Uterus (tissue), 3 donors: ENCODE measurements at regions not wholly inside any gene's neighbourhood (a gene's known extent, or its start where the extent isn't known, plus 50 kb on each side); places are given as distances from the start of the nearest gene placed in this dataset.

Experiments used
- DNase-seq, 2 donors: peaks; one replicate each; pipeline ENCODE4 v3.0.0-alpha.2; 2019 to 2020
- H3K27ac ChIP-seq, 2 donors: fragments of 200-600 bp; sonication (generic); 1 replicate in 1 of 2; 2 replicates in 1 of 2; pipeline ENCODE4 v1.5.1; 2016 to 2018
- H3K27me3 ChIP-seq, 2 donors: fragments of 200-600 bp; sonication (generic); one replicate each; pipeline ENCODE4 v1.5.1; 2018 to 2019; ENCODE audit warnings: control low read depth in 1 of 2
- H3K36me3 ChIP-seq, 2 donors: fragments of 200-600 bp; sonication (generic); one replicate each; pipeline ENCODE4 v1.5.1; 2019; ENCODE audit warnings: control low read depth in 1 of 2
- H3K4me1 ChIP-seq, 2 donors: fragments of 200-600 bp; sonication (generic); one replicate each; pipeline ENCODE4 v1.5.1; 2018 to 2019; ENCODE audit warnings: control low read depth in 1 of 2
- H3K4me3 ChIP-seq, 2 donors: fragments of 200-600 bp; sonication (generic); 1 replicate in 1 of 2; 2 replicates in 1 of 2; pipeline ENCODE4 v1.5.1; 2018 to 2019; ENCODE audit warnings: mild to moderate bottlenecking in 1 of 2
- H3K9me3 ChIP-seq, 2 donors: fragments of 200-600 bp; sonication (generic); one replicate each; pipeline ENCODE4 v1.5.1; 2019; ENCODE audit warnings: control low read depth in 1 of 2
- POLR2A ChIP-seq, 2 donors: fragments of 450-650 bp; IDR thresholded peaks; one replicate each; pipeline ENCODE4 v1.6.1; 2016; ENCODE audit warnings: antibody characterized with exemption in 2 of 2, mild to moderate bottlenecking in 1 of 2, moderate library complexity in 1 of 2
- intact Hi-C: fragments of 100-400 bp; cut with DNase I; formaldehyde crosslinking; loops from one replicate; pipeline ENCODE4 v1.15.1; 2023; ENCODE audit warnings: low total_unique reads
- TF ChIP-seq, protein P1 (sequence below), 4 experiments: fragments of 200-600 bp in 2 of 4; fragments of 450-650 bp in 2 of 4; sonication (generic) in 2 of 4; IDR thresholded peaks; one replicate each; pipeline ENCODE4 v1.5.1; 2016 to 2019; ENCODE audit warnings: antibody characterized with exemption in 4 of 4, mild to moderate bottlenecking in 2 of 4, moderate library complexity in 1 of 4
- donor health status: DM: yes; HTN: yes; CAD: no.

GRCh38 chr5:72760259-72760658, 56.2 kb upstream of the TNPO1 start:
- no peaks in the 10 kb centered on the region for H3K36me3 ChIP-seq
- H3K27me3 ChIP-seq: no peaks in the 10 kb centered on the region
- H3K4me3 ChIP-seq: no peak overlapping the region
- no peak for TF ChIP-seq POLR2A (IDR thresholded peaks at IDR 0.05)
- TF ChIP-seq, protein P1, sequence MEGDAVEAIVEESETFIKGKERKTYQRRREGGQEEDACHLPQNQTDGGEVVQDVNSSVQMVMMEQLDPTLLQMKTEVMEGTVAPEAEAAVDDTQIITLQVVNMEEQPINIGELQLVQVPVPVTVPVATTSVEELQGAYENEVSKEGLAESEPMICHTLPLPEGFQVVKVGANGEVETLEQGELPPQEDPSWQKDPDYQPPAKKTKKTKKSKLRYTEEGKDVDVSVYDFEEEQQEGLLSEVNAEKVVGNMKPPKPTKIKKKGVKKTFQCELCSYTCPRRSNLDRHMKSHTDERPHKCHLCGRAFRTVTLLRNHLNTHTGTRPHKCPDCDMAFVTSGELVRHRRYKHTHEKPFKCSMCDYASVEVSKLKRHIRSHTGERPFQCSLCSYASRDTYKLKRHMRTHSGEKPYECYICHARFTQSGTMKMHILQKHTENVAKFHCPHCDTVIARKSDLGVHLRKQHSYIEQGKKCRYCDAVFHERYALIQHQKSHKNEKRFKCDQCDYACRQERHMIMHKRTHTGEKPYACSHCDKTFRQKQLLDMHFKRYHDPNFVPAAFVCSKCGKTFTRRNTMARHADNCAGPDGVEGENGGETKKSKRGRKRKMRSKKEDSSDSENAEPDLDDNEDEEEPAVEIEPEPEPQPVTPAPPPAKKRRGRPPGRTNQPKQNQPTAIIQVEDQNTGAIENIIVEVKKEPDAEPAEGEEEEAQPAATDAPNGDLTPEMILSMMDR (IDR thresholded peaks at IDR 0.05): no peak
- no peak for DNase-seq
- no peak overlapping the region for H3K27ac ChIP-seq
- H3K9me3 ChIP-seq: no peaks in the 10 kb centered on the region
- intact Hi-C loops: no loop called here
- H3K4me1 ChIP-seq: no peaks in the 10 kb centered on the region

- intact Hi-C loops: no loop called here
- Histone ChIP-seq H3K27me3 (no peaks in the 10 kb centered on the region), H3K36me3 (no peaks in the 10 kb centered on the region), H3K27ac (no peak overlapping the region), H3K4me3 (no peak overlapping the region), H3K4me1 (no peaks in the 10 kb centered on the region), H3K9me3 (no peaks in the 10 kb centered on the region)
- no peak for TF ChIP-seq POLR2A (IDR thresholded peaks at IDR 0.05)
- TF ChIP-seq, protein P1 (IDR thresholded peaks at IDR 0.05): no peak
- no peak for DNase-seq
These were observed 63.6 kb upstream of the TNPO1 start for GRCh38 chr5:72752909-72753308.

- Histone ChIP-seq H3K36me3 (no peaks in the 10 kb centered on the region), H3K27me3 (no peaks in the 10 kb centered on the region), H3K4me1 (no peaks in the 10 kb centered on the region), H3K4me3 (no peak overlapping the region), H3K9me3 (no peaks in the 10 kb centered on the region), H3K27ac (no peak overlapping the region)
- no peak for DNase-seq
- intact Hi-C loops: no loop called here
- no peak for TF ChIP-seq POLR2A (IDR thresholded peaks at IDR 0.05)
- TF ChIP-seq, protein P1 (IDR thresholded peaks at IDR 0.05): no peak
These were observed 67.0 kb upstream of the TNPO1 start for GRCh38 chr5:72749362-72749997.

GRCh38 chr5:72747826-72748225, 68.6 kb upstream of the TNPO1 start:
- no peaks in the 10 kb centered on the region for H3K27me3 ChIP-seq
- no peak for DNase-seq
- TF ChIP-seq POLR2A (IDR thresholded peaks at IDR 0.05): no peak
- H3K4me1 ChIP-seq: no peaks in the 10 kb centered on the region
- H3K27ac ChIP-seq: no peak overlapping the region
- H3K9me3 ChIP-seq: no peaks in the 10 kb centered on the region
- intact Hi-C loops: no loop called here
- no peaks in the 10 kb centered on the region for H3K36me3 ChIP-seq
- no peak overlapping the region for H3K4me3 ChIP-seq

GRCh38 chr5:72746736-72747135, 69.7 kb upstream of the TNPO1 start:
- TF ChIP-seq, protein P1 (IDR thresholded peaks at IDR 0.05): no peak
- no peak for TF ChIP-seq POLR2A (IDR thresholded peaks at IDR 0.05)

DNA sequence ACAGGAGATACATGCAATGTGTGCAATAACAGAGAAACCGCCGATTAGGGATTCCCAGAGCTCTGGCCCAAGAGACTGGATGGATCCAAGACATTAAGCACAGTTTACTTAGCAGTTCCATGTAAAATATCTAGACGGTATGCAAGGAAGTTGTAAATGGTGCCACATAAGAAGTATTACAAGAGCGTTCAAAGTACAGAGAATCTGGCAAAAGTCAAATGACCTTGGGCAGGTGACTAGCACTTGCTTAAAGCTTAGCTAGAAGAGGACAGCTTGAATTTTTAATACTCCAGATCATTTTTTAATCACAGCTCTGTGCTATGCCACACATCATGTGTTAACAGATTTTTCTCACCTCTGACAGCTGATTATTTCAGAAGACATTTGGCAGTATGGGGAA, 72.3 kb upstream of the TNPO1 start:
- TF ChIP-seq, protein P1 (IDR thresholded peaks at IDR 0.05): no peak
- no peaks in the 10 kb centered on the region for H3K9me3 ChIP-seq
- intact Hi-C loops: no loop called here
- H3K27ac ChIP-seq: no peak overlapping the region
- no peaks in the 10 kb centered on the region for H3K4me1 ChIP-seq
- no peak for DNase-seq
- H3K4me3 ChIP-seq: no peak overlapping the region
- no peaks in the 10 kb centered on the region for H3K27me3 ChIP-seq
- H3K36me3 ChIP-seq: no peaks in the 10 kb centered on the region

More at GRCh38 chr5:72746736-72747135, 69.7 kb upstream of the TNPO1 start:
- no peak overlapping the region for H3K27ac ChIP-seq
- intact Hi-C loops: no loop called here
- H3K9me3 ChIP-seq: no peaks in the 10 kb centered on the region
- H3K4me1 ChIP-seq: no peaks in the 10 kb centered on the region
- H3K36me3 ChIP-seq: no peaks in the 10 kb centered on the region
- no peaks in the 10 kb centered on the region for H3K27me3 ChIP-seq
- H3K4me3 ChIP-seq: no peak overlapping the region
- no peak for DNase-seq
